Omental fat pad (tissue), 3 donors: ENCODE measurements at regions not wholly inside any gene's neighbourhood (a gene's known extent, or its start where the extent isn't known, plus 50 kb on each side); places are given as distances from the start of the nearest gene placed in this dataset.
"Not testable (repeated sequence)": the region's sequence is repeated elsewhere in the genome, so short reads cannot be mapped to it uniquely, and the experiment has no call there.

Source experiments
- ATAC-seq: fragments of 150-250 bp; one replicate; pipeline ENCODE4 v1.9.1; 2016; ENCODE audit warnings: mild to moderate bottlenecking, moderate library complexity; ENCODE audit not compliant: low FRiP score
- DNase-seq: peaks from one replicate; pipeline ENCODE4 v3.0.0-alpha.2; 2019; ENCODE audit warnings: low spot score
- CTCF ChIP-seq, 3 donors: fragments of 450-650 bp; IDR thresholded peaks; one replicate each; pipeline ENCODE4 v1.5.1; 2016 to 2017; ENCODE audit warnings: antibody characterized with exemption in 3 of 3, mild to moderate bottlenecking in 3 of 3, moderate library complexity in 2 of 3

GRCh38 chrX:13489454-13489853 lies 79.9 kb upstream of the EGFL6 start:
- peak; percentile 16 for ATAC-seq
- no peak for TF ChIP-seq CTCF (IDR thresholded peaks at IDR 0.05)
- DNase-seq = no peak

- DNase-seq (no peak), ATAC-seq (peak; percentile 62)
- TF ChIP-seq CTCF (IDR thresholded peaks at IDR 0.05) = peak in 1 of 3 donors; percentile 22
Measured at GRCh38 chrX:13487731-13488505, 81.5 kb upstream of the EGFL6 start.

- TF ChIP-seq CTCF (IDR thresholded peaks at IDR 0.05) = no peak
- DNase-seq (no peak), ATAC-seq (no peak)
Measured at GRCh38 chrX:13485167-13485566, 84.2 kb upstream of the EGFL6 start.

GRCh38 chrX:13483773-13484172 lies 85.6 kb upstream of the EGFL6 start:
- TF ChIP-seq CTCF (IDR thresholded peaks at IDR 0.05) = no peak
- DNase-seq (no peak), ATAC-seq (no peak)

- ATAC-seq (no peak), DNase-seq (no peak)
- TF ChIP-seq CTCF (IDR thresholded peaks at IDR 0.05) = no peak
Measured at GRCh38 chrX:13482746-13483541, 86.5 kb upstream of the EGFL6 start.

GRCh38 chrX:13480780-13481179 lies 88.6 kb upstream of the EGFL6 start:
- DNase-seq, ATAC-seq: not testable (repeated sequence)

- TF ChIP-seq CTCF (IDR thresholded peaks at IDR 0.05) = no peak
Measured at GRCh38 chrX:13479452-13479813, 90.0 kb upstream of the EGFL6 start.

More at GRCh38 chrX:13479452-13479813, 90.0 kb upstream of the EGFL6 start:
- DNase-seq = no peak
- ATAC-seq = no peak
